Mesenchymal stem cell (in vitro differentiated cells and primary cell): ENCODE measurements at regions not wholly inside any gene's neighbourhood (a gene's known extent, or its start where the extent isn't known, plus 50 kb on each side); places are given as distances from the start of the nearest gene placed in this dataset.

ENCODE experiments used
- DNase-seq: peaks from one replicate; pipeline ENCODE4 v3.0.0-alpha.2; 2013
- H2AFZ ChIP-seq: one replicate; pipeline ENCODE4 v1.6.1; 2013; ENCODE audit warnings: low read depth, mild to moderate bottlenecking, control low read depth, inconsistent platforms, low read length, moderate library complexity
- H2AK5ac ChIP-seq: 2 replicates; pipeline ENCODE4 v1.6.1; 2013; ENCODE audit warnings: low read length, moderate library complexity, mild to moderate bottlenecking, inconsistent platforms; ENCODE audit not compliant: severe bottlenecking
- H2BK120ac ChIP-seq: one replicate; pipeline ENCODE4 v1.6.1; 2013; ENCODE audit warnings: low read depth, mild to moderate bottlenecking, inconsistent platforms, low read length, moderate library complexity
- H2BK12ac ChIP-seq, 2 experiments: one replicate each; pipeline ENCODE4 v1.6.1; 2013; ENCODE audit warnings: inconsistent platforms in 2 of 2, low read length in 2 of 2, mild to moderate bottlenecking in 2 of 2, moderate library complexity in 2 of 2, control low read depth in 1 of 2
- H2BK15ac ChIP-seq: one replicate; pipeline ENCODE4 v1.6.1; 2013; ENCODE audit warnings: mild to moderate bottlenecking, low read depth, inconsistent platforms; ENCODE audit not compliant: poor library complexity, severe bottlenecking
- H2BK5ac ChIP-seq: 2 replicates; pipeline ENCODE4 v1.6.1; 2013; ENCODE audit warnings: low read depth, mild to moderate bottlenecking, low read length, control low read depth, inconsistent platforms; ENCODE audit not compliant: poor library complexity, severe bottlenecking
- H3K14ac ChIP-seq, 2 experiments: one replicate each; pipeline ENCODE4 v1.6.1; 2013; ENCODE audit warnings: inconsistent platforms in 2 of 2, low read length in 2 of 2, control low read depth in 1 of 2, mild to moderate bottlenecking in 1 of 2, moderate library complexity in 1 of 2
- H3K18ac ChIP-seq, 2 experiments: one replicate each; pipeline ENCODE4 v1.6.1; 2013; ENCODE audit warnings: inconsistent platforms in 2 of 2, low read length in 2 of 2, control low read depth in 1 of 2, low read depth in 1 of 2, mild to moderate bottlenecking in 1 of 2
- H3K23ac ChIP-seq, 2 experiments: one replicate each; pipeline ENCODE4 v1.6.1; 2013; ENCODE audit warnings: inconsistent platforms in 2 of 2, low read length in 2 of 2, mild to moderate bottlenecking in 2 of 2, moderate library complexity in 2 of 2, control low read depth in 1 of 2
- H3K27ac ChIP-seq: 2 replicates; pipeline ENCODE4 v1.5.1; 2013; ENCODE audit warnings: mild to moderate bottlenecking, moderate library complexity, low read length, control low read depth, inconsistent platforms; ENCODE audit not compliant: poor library complexity, severe bottlenecking
- H3K27me3 ChIP-seq, 2 experiments: 2 replicates each; pipeline versions ENCODE4 v1.6.1 to v1.7.0; 2013; ENCODE audit warnings: low read length in 2 of 2, mild to moderate bottlenecking in 2 of 2, moderate library complexity in 2 of 2, control low read depth in 1 of 2, inconsistent platforms in 1 of 2; ENCODE audit not compliant: control insufficient read depth in 1 of 2, insufficient read depth in 1 of 2
- H3K36me3 ChIP-seq, 2 experiments: 2 replicates each; pipeline versions ENCODE4 v1.6.1 to v1.7.0; 2013; ENCODE audit warnings: low read length in 2 of 2, control low read depth in 1 of 2, inconsistent platforms in 1 of 2, low read depth in 1 of 2, mild to moderate bottlenecking in 1 of 2; ENCODE audit not compliant: insufficient read depth in 2 of 2, control insufficient read depth in 1 of 2
- H3K4ac ChIP-seq, 2 experiments: one replicate each; pipeline ENCODE4 v1.6.1; 2013; ENCODE audit warnings: inconsistent platforms in 2 of 2, low read length in 2 of 2, mild to moderate bottlenecking in 2 of 2, moderate library complexity in 2 of 2, control low read depth in 1 of 2, low read depth in 1 of 2
- H3K4me1 ChIP-seq: 2 replicates; pipeline ENCODE4 v1.6.1; 2013; ENCODE audit warnings: low read depth, low read length, control low read depth; ENCODE audit not compliant: control insufficient read depth, insufficient read depth
- H3K4me2 ChIP-seq: 2 replicates; pipeline ENCODE4 v1.6.1; 2013; ENCODE audit warnings: low read length, mild to moderate bottlenecking, inconsistent platforms; ENCODE audit not compliant: poor library complexity, severe bottlenecking
- H3K4me3 ChIP-seq, 2 experiments: 2 replicates each; pipeline versions ENCODE4 v1.5.1 to v1.7.0; 2013; ENCODE audit warnings: low read length in 2 of 2, mild to moderate bottlenecking in 2 of 2, control low read depth in 1 of 2, low read depth in 1 of 2; ENCODE audit not compliant: insufficient read depth in 1 of 2
- H3K79me1 ChIP-seq: replicated peaks from 2 replicates; pipeline ENCODE4 v1.6.1; 2013; ENCODE audit warnings: mild to moderate bottlenecking, control low read depth, low read length, inconsistent platforms; ENCODE audit not compliant: poor library complexity, severe bottlenecking
- H3K9ac ChIP-seq: 2 replicates; pipeline ENCODE4 v1.7.0; 2013; ENCODE audit warnings: mild to moderate bottlenecking, low read length, moderate library complexity
- H3K9me3 ChIP-seq: 2 replicates; pipeline ENCODE4 v1.7.0; 2013; ENCODE audit warnings: mild to moderate bottlenecking, low read length; ENCODE audit not compliant: control insufficient read depth
- H4K8ac ChIP-seq: one replicate; pipeline ENCODE4 v1.6.1; 2013; ENCODE audit warnings: inconsistent platforms, mild to moderate bottlenecking, low read length, moderate library complexity
- H4K91ac ChIP-seq: one replicate; pipeline ENCODE4 v1.6.1; 2013; ENCODE audit warnings: mild to moderate bottlenecking, low read length, inconsistent platforms
- WGBS: methylation state at CpG from one replicate; pipeline ENCODE4 v1.1.7; 2013; ENCODE audit warnings: mixed read lengths; 5-methylcytosine and 5-hydroxymethylcytosine counted together

GRCh38 chr19:7421941-7422744 lies 66.7 kb downstream of the PEX11G start:
- Histone ChIP-seq H3K36me3 (peaks cover 12 to 44% of the 10 kb centered on the region in 2 experiments), H3K27me3 (no peaks in the 10 kb centered on the region), H3K79me1 (peaks cover 58% of the 10 kb centered on the region), H3K27ac (no peak overlapping the region), H2BK15ac (no peak overlapping the region), H3K9ac (no peak overlapping the region), H3K18ac (peak overlapping the region in 1 of 2 experiments; percentile 34), H3K4ac (no peak overlapping the region), H2BK12ac (peak overlapping the region; percentile 15 to 49), H3K23ac (peak overlapping the region in 1 of 2 experiments; percentile 23), H4K91ac (no peak overlapping the region), H3K9me3 (no peaks in the 10 kb centered on the region), H2BK120ac (no peak overlapping the region), H2BK5ac (no peak overlapping the region), H2AK5ac (peak overlapping the region; percentile 13), H3K4me2 (no peak overlapping the region), H3K4me1 (peaks cover 28% of the 10 kb centered on the region), H2AFZ (no peak overlapping the region), H3K14ac (peak overlapping the region in 1 of 2 experiments; percentile 41), H3K4me3 (no peak overlapping the region), H4K8ac (peak overlapping the region; percentile 35)
- 90% methylated on average over 16 of the region's 17 CpGs for WGBS
- peak; percentile 43 for DNase-seq
